ENCODE measurements at regions not wholly inside any gene's neighbourhood (a gene's known extent, or its start where the extent isn't known, plus 50 kb on each side); places are given as distances from the start of the nearest gene placed in this dataset.

GRCh38 chr2:39534095-39534711, 97.1 kb upstream of the MAP4K3 start:
- no peak for DNase-seq (ENCODE audit: extremely low read depth, low read depth, low spot score)

GRCh38 chr2:39535636-39536185, 98.6 kb upstream of the MAP4K3 start:
- DNase-seq (ENCODE audit: extremely low read depth, low read depth, low spot score): no peak

- no peak for DNase-seq (ENCODE audit: extremely low read depth, low read depth, low spot score)
Measured at GRCh38 chr2:39537150-39537549, 100.1 kb upstream of the MAP4K3 start.

GRCh38 chr2:39538718-39539117, 101.6 kb upstream of the MAP4K3 start:
- DNase-seq (ENCODE audit: extremely low read depth, low read depth, low spot score): no peak

- no peak for DNase-seq (ENCODE audit: extremely low read depth, low read depth, low spot score)
Measured at GRCh38 chr2:39540414-39540813, 103.3 kb upstream of the MAP4K3 start.

GRCh38 chr2:39541011-39541930, 104.2 kb upstream of the MAP4K3 start:
- DNase-seq (ENCODE audit: extremely low read depth, low read depth, low spot score): no peak

GRCh38 chr2:39542523-39542922, 105.4 kb upstream of the MAP4K3 start:
- no peak for DNase-seq (ENCODE audit: extremely low read depth, low read depth, low spot score)

GRCh38 chr2:39545957-39546356, 108.9 kb upstream of the MAP4K3 start:
- DNase-seq (ENCODE audit: extremely low read depth, low read depth, low spot score): no peak

- no peak for DNase-seq (ENCODE audit: extremely low read depth, low read depth, low spot score)
Measured at GRCh38 chr2:39546409-39546808, 109.3 kb upstream of the MAP4K3 start.

GRCh38 chr2:39546937-39547336, 109.9 kb upstream of the MAP4K3 start:
- no peak for DNase-seq (ENCODE audit: extremely low read depth, low read depth, low spot score)

GRCh38 chr2:39547811-39548719, 111.0 kb upstream of the MAP4K3 start:
- no peak for DNase-seq (ENCODE audit: extremely low read depth, low read depth, low spot score)

- DNase-seq (ENCODE audit: extremely low read depth, low read depth, low spot score): no peak
Measured at GRCh38 chr2:39549000-39549399, 111.9 kb upstream of the MAP4K3 start.

- no peak for DNase-seq (ENCODE audit: extremely low read depth, low read depth, low spot score)
Measured at GRCh38 chr2:39549718-39550464, 112.8 kb upstream of the MAP4K3 start.

GRCh38 chr2:39550701-39551285, 113.7 kb upstream of the MAP4K3 start:
- DNase-seq (ENCODE audit: extremely low read depth, low read depth, low spot score): peak; percentile 48

- DNase-seq (ENCODE audit: extremely low read depth, low read depth, low spot score): no peak
Measured at GRCh38 chr2:39558906-39559305, 106.8 kb upstream of the TMEM178A start.

- no peak for DNase-seq (ENCODE audit: extremely low read depth, low read depth, low spot score)
Measured at GRCh38 chr2:39563572-39563971, 102.1 kb upstream of the TMEM178A start.

GRCh38 chr2:39567507-39567906, 98.2 kb upstream of the TMEM178A start:
- DNase-seq (ENCODE audit: extremely low read depth, low read depth, low spot score): no peak

- no peak for DNase-seq (ENCODE audit: extremely low read depth, low read depth, low spot score)
Measured at GRCh38 chr2:39568116-39568515, 97.6 kb upstream of the TMEM178A start.

- DNase-seq (ENCODE audit: extremely low read depth, low read depth, low spot score): peak; percentile 80
Measured at GRCh38 chr2:39568561-39569006, 97.1 kb upstream of the TMEM178A start.

GRCh38 chr2:39570130-39570555, 95.6 kb upstream of the TMEM178A start:
- no peak for DNase-seq (ENCODE audit: extremely low read depth, low read depth, low spot score)
